GM12874 (cell line): ENCODE measurements at regions not wholly inside any gene's neighbourhood (a gene's known extent, or its start where the extent isn't known, plus 50 kb on each side); places are given as distances from the start of the nearest gene placed in this dataset.

Experiments used
- CTCF ChIP-seq: IDR thresholded peaks from 2 replicates; pipeline ENCODE4 v1.5.1; 2011; ENCODE audit warnings: low read depth, mild to moderate bottlenecking, control low read depth, low read length, moderate library complexity; ENCODE audit not compliant: insufficient read depth

- no peak for TF ChIP-seq CTCF
Measured at GRCh38 chr5:88606626-88607025, 276.4 kb downstream of the MEF2C start.

GRCh38 chr5:88606173-88606572, 276.8 kb downstream of the MEF2C start:
- TF ChIP-seq CTCF, result no peak

GRCh38 chr5:88602584-88602983, 280.4 kb downstream of the MEF2C start:
- TF ChIP-seq CTCF, result peak; percentile 62

GRCh38 chr5:88594441-88594840, 288.5 kb downstream of the MEF2C start:
- no peak for TF ChIP-seq CTCF

- no peak for TF ChIP-seq CTCF
Measured at GRCh38 chr5:88588609-88589008, 294.4 kb downstream of the MEF2C start.

DNA sequence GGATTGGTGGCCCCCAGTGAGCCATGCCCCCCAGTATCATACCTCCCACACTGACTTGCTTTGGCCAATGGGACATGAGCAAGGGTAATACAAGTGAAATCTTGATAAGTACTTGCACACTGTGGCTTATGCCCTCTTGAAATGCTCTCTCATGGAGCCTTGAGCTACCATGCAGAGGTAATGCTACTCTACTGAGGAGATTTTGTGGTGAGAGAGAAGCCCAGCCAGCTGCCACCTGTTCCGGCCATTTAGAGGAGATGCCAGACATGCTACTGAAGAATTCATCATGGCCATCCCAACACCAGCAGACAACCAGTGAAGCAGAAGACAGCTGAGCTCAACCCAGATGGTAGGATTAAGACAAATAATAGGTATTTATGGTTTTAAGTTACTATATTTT, 299.5 kb downstream of the MEF2C start:
- no peak for TF ChIP-seq CTCF

- no peak for TF ChIP-seq CTCF
Measured at GRCh38 chr5:88558366-88558765, 289.7 kb upstream of the TMEM161B start.

DNA sequence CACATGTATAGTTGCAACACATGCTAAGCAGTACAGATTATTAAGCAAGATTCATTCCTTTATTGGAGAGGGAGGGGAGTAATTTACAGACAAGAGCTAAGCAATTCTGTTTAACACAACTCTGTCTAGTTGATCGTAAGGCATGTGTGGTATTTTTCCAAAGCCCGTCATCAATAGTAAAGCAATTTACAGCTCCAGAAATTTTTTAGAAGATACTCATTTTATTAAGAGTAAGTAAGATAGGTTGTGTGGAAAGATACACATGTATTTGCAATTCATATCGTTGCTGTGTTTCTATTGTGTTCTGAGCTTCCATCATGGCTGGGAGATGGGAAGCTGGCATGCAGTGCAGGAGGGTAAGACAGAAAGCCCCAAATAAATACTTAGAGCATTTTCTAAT, 289.2 kb upstream of the TMEM161B start:
- no peak for TF ChIP-seq CTCF
